H1 (cell line): ENCODE measurements at regions not wholly inside any gene's neighbourhood (a gene's known extent, or its start where the extent isn't known, plus 50 kb on each side); places are given as distances from the start of the nearest gene placed in this dataset.

Experiments used
- CTCF ChIA-PET: fragments of 300-600 bp; sonication (Branson Sonifier 250); formaldehyde crosslinking; loops from one replicate; lab custom pipeline; 2021; ENCODE audit not compliant: partially characterized antibody; lab: Charles Lee
- POLR2A ChIA-PET: fragments of 300-600 bp; sonication (Branson Sonifier 250); formaldehyde crosslinking; loops from one replicate; lab custom pipeline; 2021; ENCODE audit warnings: inconsistent platforms; ENCODE audit not compliant: partially characterized antibody; lab: Charles Lee
- DNase-seq, 2 experiments: peaks; one replicate each; pipeline versions ENCODE4 v3.0.0 to v3.0.0-alpha.2; 2010 to 2022; ENCODE audit warnings: low spot score in 2 of 2, low read depth in 1 of 2, mixed read lengths in 1 of 2
- FAIRE-seq: peaks from 2 replicates; lab custom pipeline; 2011; peaks lifted over from hg19 to GRCh38; lab: Jason Lieb, UNC
- H2AFZ ChIP-seq: 2 replicates; pipeline ENCODE4 v1.8.1; 2012; ENCODE audit warnings: low read length, inconsistent platforms
- H2AK5ac ChIP-seq: 2 replicates; pipeline ENCODE4 v1.6.1; 2013; ENCODE audit warnings: low read depth, low read length
- H2BK120ac ChIP-seq: replicated peaks from 2 replicates; pipeline ENCODE3; 2013; ENCODE audit warnings: low read depth, low read length, inconsistent platforms
- H2BK12ac ChIP-seq: 2 replicates; pipeline ENCODE4 v1.6.1; 2013; ENCODE audit warnings: low read depth, low read length
- H2BK15ac ChIP-seq: 2 replicates; pipeline ENCODE4 v1.6.1; 2013; ENCODE audit warnings: low read length
- H2BK20ac ChIP-seq: 2 replicates; pipeline ENCODE4 v1.6.1; 2013; ENCODE audit warnings: low read length
- H2BK5ac ChIP-seq: 2 replicates; pipeline ENCODE4 v1.6.1; 2013; ENCODE audit warnings: low read depth, low read length
- H3K14ac ChIP-seq: 2 replicates; pipeline ENCODE4 v1.6.1; 2013; ENCODE audit warnings: inconsistent platforms; ENCODE audit not compliant: insufficient read length
- H3K18ac ChIP-seq: 2 replicates; pipeline ENCODE4 v1.6.1; 2013; ENCODE audit warnings: low read length; ENCODE audit errors: extremely low read depth
- H3K23ac ChIP-seq: 2 replicates; pipeline ENCODE4 v1.6.1; 2013; ENCODE audit warnings: inconsistent platforms; ENCODE audit not compliant: insufficient read length
- H3K23me2 ChIP-seq: 2 replicates; pipeline ENCODE4 v1.6.1; 2013; ENCODE audit warnings: low read depth, low read length
- H3K27ac ChIP-seq: 2 replicates; pipeline ENCODE4 v1.6.1; 2011; ENCODE audit warnings: low read depth, low read length, inconsistent platforms
- H3K27me3 ChIP-seq, 4 experiments: replicated peaks in 1 of 4; 1 replicate in 1 of 4; 2 replicates in 3 of 4; pipeline versions ENCODE4 v1.6.1 to v1.8.1; 2011 to 2013; ENCODE audit warnings: low read length in 3 of 4, mild to moderate bottlenecking in 3 of 4, inconsistent platforms in 2 of 4, mixed read lengths in 2 of 4, moderate library complexity in 1 of 4; ENCODE audit not compliant: control insufficient read depth in 3 of 4, insufficient read depth in 3 of 4; ENCODE audit errors: extremely low read depth in 1 of 4
- H3K36me3 ChIP-seq, 4 experiments: 2 replicates each; pipeline versions ENCODE4 v1.6.1 to v1.8.1; 2011 to 2013; ENCODE audit warnings: mild to moderate bottlenecking in 4 of 4, low read length in 3 of 4, moderate library complexity in 2 of 4, control low read depth in 1 of 4, inconsistent platforms in 1 of 4; ENCODE audit not compliant: insufficient read depth in 4 of 4, control insufficient read depth in 2 of 4
- H3K4ac ChIP-seq: replicated peaks from 2 replicates; pipeline ENCODE3; 2013; ENCODE audit warnings: low read length, low read depth, mixed read lengths, inconsistent platforms; ENCODE audit not compliant: insufficient read length
- H3K4me1 ChIP-seq, 4 experiments: replicated peaks in 1 of 4; 1 replicate in 1 of 4; 2 replicates in 3 of 4; pipeline versions ENCODE4 v1.6.1 to v1.8.1; 2011 to 2013; ENCODE audit warnings: low read length in 3 of 4, inconsistent platforms in 2 of 4, mixed read lengths in 1 of 4; ENCODE audit not compliant: insufficient read depth in 4 of 4, control insufficient read depth in 3 of 4
- H3K4me2 ChIP-seq, 2 experiments: 2 replicates each; pipeline versions ENCODE4 v1.6.1 to v1.8.1; 2011 to 2013; ENCODE audit warnings: low read depth in 2 of 2, low read length in 2 of 2, control low read depth in 1 of 2, inconsistent platforms in 1 of 2, mild to moderate bottlenecking in 1 of 2; ENCODE audit not compliant: insufficient read depth in 1 of 2
- H3K4me3 ChIP-seq, 4 experiments: fragments of 200-600, 300-600 bp in 1 of 4; sonication (generic), shearing (Covaris generic), sonication (Bioruptor Twin) in 1 of 4; 2 replicates each; pipeline versions ENCODE4 v1.5.1 to v1.8.1; 2011 to 2016; ENCODE audit warnings: low read length in 4 of 4, low read depth in 3 of 4, control low read depth in 2 of 4, inconsistent platforms in 2 of 4, mild to moderate bottlenecking in 2 of 4, mixed read lengths in 1 of 4, moderate library complexity in 1 of 4; ENCODE audit not compliant: insufficient read depth in 2 of 4; ENCODE audit errors: extremely low read depth in 1 of 4
- H3K56ac ChIP-seq: replicated peaks from 2 replicates; pipeline ENCODE3; 2013; ENCODE audit warnings: low read depth, mild to moderate bottlenecking, mixed read lengths, low read length, inconsistent platforms; ENCODE audit not compliant: insufficient read length
- H3K79me1 ChIP-seq: 2 replicates; pipeline ENCODE4 v1.6.1; 2013; ENCODE audit warnings: low read depth, low read length, control low read depth
- H3K79me2 ChIP-seq, 2 experiments: 2 replicates each; pipeline versions ENCODE4 v1.6.1 to v1.8.1; 2012 to 2013; ENCODE audit warnings: low read length in 2 of 2, mild to moderate bottlenecking in 2 of 2, inconsistent platforms in 1 of 2; ENCODE audit not compliant: insufficient read depth in 2 of 2, control insufficient read depth in 1 of 2
- H3K9ac ChIP-seq, 4 experiments: replicated peaks in 1 of 4; 1 replicate in 1 of 4; 2 replicates in 3 of 4; pipeline versions ENCODE4 v1.6.1 to v1.8.1; 2011 to 2013; ENCODE audit warnings: low read depth in 3 of 4, low read length in 3 of 4, control low read depth in 2 of 4, mild to moderate bottlenecking in 2 of 4, moderate library complexity in 2 of 4, inconsistent platforms in 1 of 4; ENCODE audit errors: extremely low read depth in 1 of 4
- H3K9me3 ChIP-seq, 2 experiments: 2 replicates each; pipeline versions ENCODE4 v1.6.1 to v1.8.1; 2012 to 2013; ENCODE audit warnings: mild to moderate bottlenecking in 2 of 2, moderate library complexity in 2 of 2, control low read depth in 1 of 2, inconsistent platforms in 1 of 2, low read depth in 1 of 2, low read length in 1 of 2, mixed read lengths in 1 of 2; ENCODE audit not compliant: insufficient read depth in 2 of 2
- H4K20me1 ChIP-seq, 2 experiments: replicated peaks in 1 of 2; 2 replicates each; pipeline versions ENCODE3 to v1.8.1; 2011 to 2013; ENCODE audit warnings: inconsistent platforms in 2 of 2, low read length in 2 of 2, mild to moderate bottlenecking in 1 of 2; ENCODE audit not compliant: insufficient read depth in 2 of 2, control insufficient read depth in 1 of 2
- H4K5ac ChIP-seq: 2 replicates; pipeline ENCODE4 v1.6.1; 2013; ENCODE audit warnings: low read length, low read depth, mixed read lengths, inconsistent platforms; ENCODE audit not compliant: insufficient read length
- H4K8ac ChIP-seq: 2 replicates; pipeline ENCODE4 v1.8.0; 2013; ENCODE audit warnings: mild to moderate bottlenecking, moderate library complexity, low read length, inconsistent platforms; ENCODE audit not compliant: insufficient read depth; ENCODE audit errors: extremely low read depth
- H4K91ac ChIP-seq: replicated peaks from 2 replicates; pipeline ENCODE3; 2013; ENCODE audit warnings: low read length, mixed read lengths, inconsistent platforms; ENCODE audit not compliant: insufficient read length
- BCL11A ChIP-seq, 2 experiments: IDR thresholded peaks; one replicate each; pipeline ENCODE4 v1.6.1; 2011; ENCODE audit warnings: low read depth in 2 of 2, low read length in 2 of 2, mild to moderate bottlenecking in 2 of 2
- HDAC6 ChIP-seq: IDR thresholded peaks from one replicate; pipeline ENCODE4 v1.7.1; 2012; ENCODE audit warnings: low read depth, mild to moderate bottlenecking, inconsistent platforms, low read length, moderate library complexity
- JUN ChIP-seq: IDR thresholded peaks from 2 replicates; pipeline ENCODE4 v1.6.1; 2011; ENCODE audit warnings: low read depth, mild to moderate bottlenecking, improper control_type of control experiment, low read length
- KDM1A ChIP-seq: fragments of 200-600, 300-600 bp; sonication (generic); IDR thresholded peaks from 2 replicates; pipeline ENCODE4 v1.7.1; 2016; ENCODE audit warnings: mild to moderate bottlenecking, low read length, borderline replicate concordance
- NRF1 ChIP-seq: IDR thresholded peaks from 2 replicates; pipeline ENCODE4 v1.6.1; 2011; ENCODE audit warnings: mild to moderate bottlenecking, low read depth, low read length, improper control_type of control experiment
- RNF2 ChIP-seq: fragments of 200-900, 300-1000 bp; sonication (generic); IDR thresholded peaks from 2 replicates; pipeline ENCODE4 v1.7.1; 2016; ENCODE audit warnings: borderline replicate concordance, low read depth, mild to moderate bottlenecking, antibody characterized with exemption, low read length; ENCODE audit not compliant: poor library complexity, severe bottlenecking; ENCODE audit errors: missing control alignments
- SP1 ChIP-seq: IDR thresholded peaks from 2 replicates; pipeline ENCODE4 v1.6.1; 2011; ENCODE audit warnings: low read depth, low read length
- WGBS, 2 experiments: shearing (Covaris generic) in 1 of 2; methylation state at CpG; one replicate each; pipeline versions ENCODE4 v1.1.6 to v1.1.7; 2013 to 2015; ENCODE audit warnings: low lambda C conversion rate in 2 of 2, mixed read lengths in 2 of 2, inconsistent platforms in 1 of 2, low coverage in 1 of 2, missing lambda C conversion rate in 1 of 2; ENCODE audit not compliant: insufficient replicate concordance in 2 of 2, insufficient coverage in 1 of 2, insufficient read length in 1 of 2; ENCODE audit errors: extremely low coverage in 1 of 2, missing lambda C conversion rate in 1 of 2; 5-methylcytosine and 5-hydroxymethylcytosine counted together

DNA sequence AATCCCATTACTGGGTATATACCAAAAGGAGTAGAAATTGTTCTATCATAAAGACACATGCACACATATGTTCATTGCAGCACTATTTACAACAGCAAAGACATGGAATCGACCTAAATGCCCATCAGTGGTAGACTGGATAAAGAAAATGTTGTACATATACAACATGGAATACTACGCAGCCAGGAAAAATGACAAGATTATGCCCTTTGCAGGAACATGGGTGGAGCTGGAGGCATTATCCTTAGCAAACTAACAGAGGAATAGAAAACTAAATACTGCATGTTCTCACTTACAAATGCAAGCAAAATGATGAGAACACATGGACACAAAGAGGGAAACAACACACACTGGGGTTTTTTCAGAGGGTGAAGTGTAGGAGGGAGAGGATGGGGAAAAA lies 300.2 kb downstream of the BAMBI start:
- no peak overlapping the region for H3K23ac ChIP-seq
- POLR2A ChIA-PET: interaction anchor here (0.6 to 0.7 kb wide), 2 partner anchors 9 to 298 kb away, joined by 3 read pairs; no protein-coding TSS in a partner anchor
- H3K36me3 ChIP-seq: no peaks in the 10 kb centered on the region
- H3K9me3 ChIP-seq: no peaks in the 10 kb centered on the region
- H3K14ac ChIP-seq: no peak overlapping the region
- no peak overlapping the region for H3K4me2 ChIP-seq
- no peaks in the 10 kb centered on the region for H3K79me1 ChIP-seq
- H3K23me2 ChIP-seq: no peaks in the 10 kb centered on the region
- H3K27me3 ChIP-seq: no peaks in the 10 kb centered on the region; a peak in 1 of 7 replicates
- H3K18ac ChIP-seq: no peak overlapping the region
- CTCF ChIA-PET: interaction anchor here (0.8 to 2.0 kb wide), 2 partner anchors 14 to 142 kb away, joined by 3 to 7 read pairs; no protein-coding TSS in a partner anchor
- no peak overlapping the region for H2BK20ac ChIP-seq
- no peak overlapping the region for H3K56ac ChIP-seq
- no peak overlapping the region for H2BK12ac ChIP-seq
- H4K20me1 ChIP-seq: no peaks in the 10 kb centered on the region
- no peak overlapping the region for H4K91ac ChIP-seq
- no peak overlapping the region for H2BK120ac ChIP-seq
- no peak overlapping the region for H3K27ac ChIP-seq
- H2AK5ac ChIP-seq: no peak overlapping the region
- H2BK5ac ChIP-seq: no peak overlapping the region
- H2AFZ ChIP-seq: no peak overlapping the region
- 94% methylated on average over 2 of the region's 2 CpGs; no CpG with 5 or more reads in 1 of the 2 experiments for WGBS, 2 experiments
- DNase-seq: no peak
- no peak overlapping the region for H2BK15ac ChIP-seq
- TF ChIP-seq KDM1A (peak; percentile 87), SP1 (no peak), HDAC6 (no peak), RNF2 (no peak), JUN (no peak), BCL11A (IDR thresholded peaks at IDR 0.05; ENCODE audit: low read depth in 2 of 2, low read length in 2 of 2) (no peak), NRF1 (no peak)
- no peak overlapping the region for H4K5ac ChIP-seq
- H3K4ac ChIP-seq: no peak overlapping the region
- H4K8ac ChIP-seq: no peak overlapping the region
- FAIRE-seq: no peak
- peaks cover 0 to 8% (median 2%) of the 10 kb centered on the region in 4 experiments; a peak in 2 of 7 replicates for H3K4me1 ChIP-seq
- no peak overlapping the region for H3K4me3 ChIP-seq
- no peak overlapping the region for H3K9ac ChIP-seq
- no peaks in the 10 kb centered on the region for H3K79me2 ChIP-seq
